ENCODE measurements at regions not wholly inside any gene's neighbourhood (a gene's known extent, or its start where the extent isn't known, plus 50 kb on each side); places are given as distances from the start of the nearest gene placed in this dataset.

DNA sequence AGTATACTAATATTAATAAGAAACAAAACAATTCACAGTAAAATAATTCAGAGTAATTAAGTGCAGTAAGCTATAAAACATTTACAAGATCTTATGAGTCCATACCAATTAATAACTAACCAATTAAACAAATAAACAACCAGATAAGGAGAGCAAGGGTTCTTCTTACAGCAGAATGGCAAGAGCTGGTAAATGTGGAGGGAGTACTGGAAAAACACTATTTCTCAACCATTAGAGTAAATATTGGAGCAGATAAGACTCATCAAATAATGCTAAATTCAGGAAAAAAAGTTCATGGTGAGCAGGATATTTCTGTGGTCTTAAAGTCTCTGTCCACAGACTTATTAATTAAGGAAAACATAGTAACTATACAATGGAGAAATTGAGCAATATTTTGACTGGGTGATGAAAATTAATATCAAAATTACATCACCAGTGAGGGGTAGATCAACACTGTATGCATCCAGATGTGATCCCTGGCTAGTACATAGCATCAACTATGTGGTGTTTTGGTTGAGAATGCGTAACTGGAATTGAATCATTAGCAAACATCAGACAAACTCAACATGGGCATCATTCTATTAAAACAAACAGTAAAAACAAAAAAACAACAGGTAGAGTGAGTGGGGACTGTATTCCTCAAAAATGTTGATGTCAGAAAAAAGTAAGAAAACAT is 1376.7 kb downstream of the PCDH19 start:
- no TSS peak for BruUV-seq (replicated peaks)
- Histone ChIP-seq H4K91ac (ENCODE audit: insufficient read depth, low read depth, low read length) (no peak overlapping the region), H2BK15ac (ENCODE audit: low read depth, low read length) (no peak overlapping the region), H2AK9ac (replicated peaks; ENCODE audit: low read depth, low read length, poor library complexity) (no peak overlapping the region), H3K18ac (ENCODE audit: low read depth, low read length) (no peak overlapping the region), H3K27me3 (ENCODE audit: control insufficient read depth, insufficient read depth, low read length) (no peaks in the 10 kb centered on the region), H3K23ac (ENCODE audit: low read depth, low read length) (no peak overlapping the region), H3K4me2 (ENCODE audit: low read depth, low read length) (no peak overlapping the region), H2AFZ (replicated peaks; ENCODE audit: low read length, poor library complexity) (no peak overlapping the region), H2AK5ac (ENCODE audit: low read depth, low read length) (no peak overlapping the region), H3K4me1 (ENCODE audit: control insufficient read depth, insufficient read depth, low read length) (no peaks in the 10 kb centered on the region), H2BK120ac (ENCODE audit: low read depth, low read length) (no peak overlapping the region), H3K36me3 (ENCODE audit: control insufficient read depth, insufficient read depth, low read length) (no peaks in the 10 kb centered on the region), H3K14ac (replicated peaks; ENCODE audit: low read depth, low read length) (no peak overlapping the region), H3K27ac (ENCODE audit: insufficient read depth, low read length) (no peak overlapping the region), H2BK20ac (ENCODE audit: low read depth, low read length) (no peak overlapping the region), H3K56ac (ENCODE audit: extremely low read depth, insufficient read depth, low read length) (no peak overlapping the region), H4K8ac (ENCODE audit: low read depth in 2 of 2, low read length in 2 of 2) (no peak overlapping the region), H3K9ac (ENCODE audit: low read depth, low read length) (no peak overlapping the region), H3K4me3 (ENCODE audit: insufficient read depth, low read depth, low read length) (no peak overlapping the region), H3K4ac (ENCODE audit: low read depth, low read length) (no peak overlapping the region), H3K9me1 (ENCODE audit: insufficient read depth, low read length) (no peaks in the 10 kb centered on the region), H2BK5ac (ENCODE audit: low read depth, low read length, poor library complexity, severe bottlenecking) (no peak overlapping the region), H4K20me1 (ENCODE audit: insufficient read depth, low read length) (no peaks in the 10 kb centered on the region), H3K79me1 (ENCODE audit: low read depth in 1 of 2, low read length in 2 of 2) (no peaks in the 10 kb centered on the region), H4K5ac (ENCODE audit: low read depth, low read length) (no peak overlapping the region), H3K9me3 (ENCODE audit: control insufficient read depth, insufficient read depth, low read length) (no peaks in the 10 kb centered on the region)
- no peak for TF ChIP-seq BHLHE40 (IDR thresholded peaks at IDR 0.05; ENCODE audit: low read depth, low read length)
- TF ChIP-seq SMC3 (IDR thresholded peaks at IDR 0.05; ENCODE audit: low read depth, low read length) = no peak
- no peak for TF ChIP-seq MXI1 (IDR thresholded peaks at IDR 0.05; ENCODE audit: borderline replicate concordance, low read depth, low read length)
- no peak for TF ChIP-seq CHD1 (IDR thresholded peaks at IDR 0.05; ENCODE audit: low read depth, low read length)
- TF ChIP-seq RCOR1 (IDR thresholded peaks at IDR 0.05; ENCODE audit: insufficient replicate concordance, low read length) = no peak
- TF ChIP-seq NFE2L2 (IDR thresholded peaks at IDR 0.05; ENCODE audit: low read depth, low read length) = no peak
- no peak for TF ChIP-seq MAZ (IDR thresholded peaks at IDR 0.05; ENCODE audit: borderline replicate concordance, low read depth, low read length)
- TF ChIP-seq, protein P1, sequence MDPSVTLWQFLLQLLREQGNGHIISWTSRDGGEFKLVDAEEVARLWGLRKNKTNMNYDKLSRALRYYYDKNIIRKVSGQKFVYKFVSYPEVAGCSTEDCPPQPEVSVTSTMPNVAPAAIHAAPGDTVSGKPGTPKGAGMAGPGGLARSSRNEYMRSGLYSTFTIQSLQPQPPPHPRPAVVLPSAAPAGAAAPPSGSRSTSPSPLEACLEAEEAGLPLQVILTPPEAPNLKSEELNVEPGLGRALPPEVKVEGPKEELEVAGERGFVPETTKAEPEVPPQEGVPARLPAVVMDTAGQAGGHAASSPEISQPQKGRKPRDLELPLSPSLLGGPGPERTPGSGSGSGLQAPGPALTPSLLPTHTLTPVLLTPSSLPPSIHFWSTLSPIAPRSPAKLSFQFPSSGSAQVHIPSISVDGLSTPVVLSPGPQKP (IDR thresholded peaks at IDR 0.05; ENCODE audit: borderline replicate concordance, low read depth, low read length) = no peak
- TF ChIP-seq, protein P2, sequence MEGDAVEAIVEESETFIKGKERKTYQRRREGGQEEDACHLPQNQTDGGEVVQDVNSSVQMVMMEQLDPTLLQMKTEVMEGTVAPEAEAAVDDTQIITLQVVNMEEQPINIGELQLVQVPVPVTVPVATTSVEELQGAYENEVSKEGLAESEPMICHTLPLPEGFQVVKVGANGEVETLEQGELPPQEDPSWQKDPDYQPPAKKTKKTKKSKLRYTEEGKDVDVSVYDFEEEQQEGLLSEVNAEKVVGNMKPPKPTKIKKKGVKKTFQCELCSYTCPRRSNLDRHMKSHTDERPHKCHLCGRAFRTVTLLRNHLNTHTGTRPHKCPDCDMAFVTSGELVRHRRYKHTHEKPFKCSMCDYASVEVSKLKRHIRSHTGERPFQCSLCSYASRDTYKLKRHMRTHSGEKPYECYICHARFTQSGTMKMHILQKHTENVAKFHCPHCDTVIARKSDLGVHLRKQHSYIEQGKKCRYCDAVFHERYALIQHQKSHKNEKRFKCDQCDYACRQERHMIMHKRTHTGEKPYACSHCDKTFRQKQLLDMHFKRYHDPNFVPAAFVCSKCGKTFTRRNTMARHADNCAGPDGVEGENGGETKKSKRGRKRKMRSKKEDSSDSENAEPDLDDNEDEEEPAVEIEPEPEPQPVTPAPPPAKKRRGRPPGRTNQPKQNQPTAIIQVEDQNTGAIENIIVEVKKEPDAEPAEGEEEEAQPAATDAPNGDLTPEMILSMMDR (conservative IDR thresholded peaks at IDR 0.05; ENCODE audit: low read depth, low read length) = no peak
- TF ChIP-seq RFX5 (IDR thresholded peaks at IDR 0.05; ENCODE audit: low read depth, low read length) = no peak
- no peak for TF ChIP-seq FOS (IDR thresholded peaks at IDR 0.05; ENCODE audit: low read depth, low read length)
- no peak for TF ChIP-seq CEBPB (IDR thresholded peaks at IDR 0.05; ENCODE audit: low read depth, low read length)
- no peak for TF ChIP-seq POLR2A (IDR thresholded peaks at IDR 0.05; ENCODE audit: low read depth, low read length)
- TF ChIP-seq, protein P3, sequence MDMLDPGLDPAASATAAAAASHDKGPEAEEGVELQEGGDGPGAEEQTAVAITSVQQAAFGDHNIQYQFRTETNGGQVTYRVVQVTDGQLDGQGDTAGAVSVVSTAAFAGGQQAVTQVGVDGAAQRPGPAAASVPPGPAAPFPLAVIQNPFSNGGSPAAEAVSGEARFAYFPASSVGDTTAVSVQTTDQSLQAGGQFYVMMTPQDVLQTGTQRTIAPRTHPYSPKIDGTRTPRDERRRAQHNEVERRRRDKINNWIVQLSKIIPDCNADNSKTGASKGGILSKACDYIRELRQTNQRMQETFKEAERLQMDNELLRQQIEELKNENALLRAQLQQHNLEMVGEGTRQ (IDR thresholded peaks at IDR 0.05; ENCODE audit: low read depth, low read length) = no peak
- no peak for TF ChIP-seq RAD21 (IDR thresholded peaks at IDR 0.05; ENCODE audit: low read length)
- TF ChIP-seq MAFK (IDR thresholded peaks at IDR 0.05; ENCODE audit: low read depth, low read length) = no peak
- DNase-seq (no peak), ATAC-seq (ENCODE audit: low read depth) (no peak)
- no CpG with 5 or more reads among the region's 1 CpG for WGBS, 2 experiments (ENCODE audit: extremely low coverage in 2 of 2, insufficient read length in 1 of 2)
- dilution Hi-C loops (cut with HindIII; ENCODE audit: low sequenced_read_pairs, unreplicated experiment) (no loop called here), in situ Hi-C loops (cut with MboI; ENCODE audit: low sequenced_read_pairs) (no loop called here), intact Hi-C loops (cut with micrococcal nuclease) (no loop called here)
- POLR2A ChIA-PET (ENCODE audit: unreplicated experiment) = no interaction called here
- CTCF ChIA-PET = no interaction called here

All from IMR-90 (cell line).